Aorta (tissue), 5 donors: ENCODE measurements at regions not wholly inside any gene's neighbourhood (a gene's known extent, or its start where the extent isn't known, plus 50 kb on each side); places are given as distances from the start of the nearest gene placed in this dataset.

Experiments
- ATAC-seq: fragments of 200-7000 bp; cut with Tn5 transposase; one replicate; pipeline ENCODE4 v1.9.1; 2022; ENCODE audit warnings: moderate library complexity; ENCODE audit not compliant: low FRiP score
- DNase-seq, 2 donors: peaks; one replicate each; pipeline ENCODE4 v3.0.0-alpha.2; 2020
- H3K27ac ChIP-seq, 2 donors: one replicate each; pipeline ENCODE4 v1.5.1; 2013; ENCODE audit warnings: low read length in 2 of 2, mild to moderate bottlenecking in 2 of 2, moderate library complexity in 2 of 2, control low read depth in 1 of 2, inconsistent platforms in 1 of 2, low read depth in 1 of 2
- H3K27me3 ChIP-seq, 2 donors: one replicate each; pipeline ENCODE4 v1.6.1; 2013; ENCODE audit warnings: control low read depth in 1 of 2, low read length in 1 of 2, mild to moderate bottlenecking in 1 of 2, moderate library complexity in 1 of 2; ENCODE audit not compliant: insufficient read depth in 2 of 2, control insufficient read depth in 1 of 2
- H3K36me3 ChIP-seq, 2 donors: one replicate each; pipeline ENCODE4 v1.6.1; 2013; ENCODE audit warnings: control low read depth in 1 of 2, low read length in 1 of 2, mild to moderate bottlenecking in 1 of 2; ENCODE audit not compliant: insufficient read depth in 2 of 2, control insufficient read depth in 1 of 2
- H3K4me1 ChIP-seq, 2 donors: one replicate each; pipeline ENCODE4 v1.6.1; 2013; ENCODE audit warnings: low read length in 2 of 2, control low read depth in 1 of 2, mild to moderate bottlenecking in 1 of 2, moderate library complexity in 1 of 2; ENCODE audit not compliant: insufficient read depth in 2 of 2, control insufficient read depth in 1 of 2
- H3K4me3 ChIP-seq, 2 donors: one replicate each; pipeline ENCODE4 v1.5.1; 2013; ENCODE audit warnings: low read length in 2 of 2, control low read depth in 1 of 2, mild to moderate bottlenecking in 1 of 2
- H3K9me3 ChIP-seq: one replicate; pipeline ENCODE4 v1.6.1; 2013; ENCODE audit warnings: mild to moderate bottlenecking, low read length; ENCODE audit not compliant: control insufficient read depth
- whole genome bisulfite sequencing, 2 donors: extraction: QIAGEN DNeasy Blood & Tissue Kit; methylation state at CpG; one replicate each; pipeline ENCODE4 v1.1.7; 2013; 5-methylcytosine and 5-hydroxymethylcytosine counted together
- intact Hi-C, 2 donors: fragments of 100-400 bp; cut with DNase I; formaldehyde crosslinking; loops; one replicate each; pipeline versions ENCODE4 v1.14.2 to v1.15.0; 2022
- donor health status: healthy with polysubstance abuse.
- donor health status: Bipolar disorder and iron deficiency.
- donor health status: DM: no; HTN: no; CAD: no.
- donor health status: DM: no; HTN: no; CAD: no.
- donor health status: DM: yes; HTN: yes; CAD: no.

DNA sequence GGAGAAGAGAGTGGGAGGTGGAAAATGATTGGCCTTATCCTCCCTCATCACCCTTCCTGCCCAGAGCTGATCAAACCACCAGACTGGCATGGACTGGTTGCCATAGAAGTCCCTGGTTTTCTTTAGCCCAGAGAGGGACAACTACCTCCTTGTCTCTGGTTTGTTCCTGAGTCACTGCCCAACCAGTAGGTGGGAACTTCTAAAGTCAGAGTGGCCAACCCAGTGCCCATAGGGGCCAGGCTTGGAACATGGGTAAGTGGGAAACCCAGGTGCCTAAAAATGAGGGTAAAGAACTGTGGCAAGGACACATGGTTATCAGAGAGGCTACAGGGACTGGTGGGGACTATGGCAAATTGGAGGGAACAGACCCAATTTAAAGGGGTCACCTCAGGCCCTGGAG, 63.8 kb downstream of the FAM241B start:
- intact Hi-C loops = no loop called here
- no peak for DNase-seq

DNA sequence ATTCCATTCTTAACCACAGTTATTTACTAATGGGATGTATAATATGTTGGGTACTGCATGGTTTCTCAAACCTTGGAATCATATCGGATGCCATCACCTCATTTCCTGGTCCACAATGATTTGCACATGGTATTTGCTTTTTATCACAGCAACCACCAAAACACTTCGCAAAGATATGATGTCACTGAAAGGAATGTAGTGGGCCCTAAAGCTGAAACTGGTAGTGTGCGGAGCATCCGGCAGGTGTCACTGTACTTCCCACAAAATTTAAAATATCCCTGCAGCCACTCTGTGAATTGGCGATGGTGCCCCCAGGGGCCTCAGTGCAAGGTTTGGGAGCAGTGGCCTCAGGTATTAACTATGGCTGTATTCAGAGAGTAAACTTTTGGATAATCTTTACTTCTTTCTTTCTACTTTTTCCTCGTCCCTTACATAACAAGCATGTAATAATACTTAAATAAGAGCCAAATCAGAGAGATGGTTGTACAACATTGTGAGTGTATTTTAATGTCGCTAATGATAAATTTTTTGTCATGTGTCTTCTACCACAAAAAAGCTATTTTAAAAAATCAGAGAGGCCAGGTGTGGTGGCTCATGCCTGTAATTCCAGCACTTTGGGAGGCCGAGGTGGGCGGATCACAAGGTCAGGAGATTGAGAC, 66.2 kb downstream of the FAM241B start:
- H3K36me3 ChIP-seq = no peaks in the 10 kb centered on the region
- H3K9me3 ChIP-seq = no peaks in the 10 kb centered on the region
- 65 to 66% methylated on average over 9 of the region's 9 CpGs for WGBS, 2 donors
- H3K4me3 ChIP-seq = no peak overlapping the region
- H3K4me1 ChIP-seq = no peaks in the 10 kb centered on the region
- ATAC-seq = peak; percentile 50
- H3K27me3 ChIP-seq = no peaks in the 10 kb centered on the region
- DNase-seq = no peak
- no peak overlapping the region for H3K27ac ChIP-seq
- intact Hi-C loops = no loop called here

More for the DNA sequence above, 63.8 kb downstream of the FAM241B start:
- Histone ChIP-seq H3K27me3 (no peaks in the 10 kb centered on the region), H3K4me3 (no peak overlapping the region), H3K4me1 (no peaks in the 10 kb centered on the region), H3K27ac (no peak overlapping the region), H3K36me3 (no peaks in the 10 kb centered on the region), H3K9me3 (no peaks in the 10 kb centered on the region)
- no peak for ATAC-seq

DNA sequence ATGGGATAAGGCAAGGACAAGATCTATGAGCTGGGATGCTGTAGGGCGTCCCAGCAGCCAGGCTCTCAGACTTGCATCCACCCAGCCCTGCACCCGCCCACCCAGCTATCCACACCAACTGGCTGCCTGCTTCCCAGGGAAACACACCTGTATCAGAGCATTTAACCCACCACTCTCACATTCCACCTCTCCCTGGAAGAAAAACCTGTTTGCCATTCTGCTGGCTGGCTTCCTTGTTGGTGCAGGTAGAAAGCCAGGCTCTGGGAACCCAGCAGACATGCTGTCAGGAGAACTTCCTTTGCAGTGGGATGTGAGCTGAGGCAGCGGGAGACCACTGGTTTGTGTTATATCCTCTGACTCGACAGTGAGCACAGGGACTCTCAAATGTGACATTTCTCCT, 67.0 kb downstream of the FAM241B start:
- DNase-seq (no peak), ATAC-seq (no peak)
- Histone ChIP-seq H3K9me3 (no peaks in the 10 kb centered on the region), H3K4me3 (no peak overlapping the region), H3K27ac (no peak overlapping the region), H3K4me1 (no peaks in the 10 kb centered on the region), H3K36me3 (no peaks in the 10 kb centered on the region), H3K27me3 (no peaks in the 10 kb centered on the region)
- WGBS, 2 donors = 71 to 90% methylated on average over 4 of the region's 4 CpGs
- intact Hi-C loops = no loop called here

DNA sequence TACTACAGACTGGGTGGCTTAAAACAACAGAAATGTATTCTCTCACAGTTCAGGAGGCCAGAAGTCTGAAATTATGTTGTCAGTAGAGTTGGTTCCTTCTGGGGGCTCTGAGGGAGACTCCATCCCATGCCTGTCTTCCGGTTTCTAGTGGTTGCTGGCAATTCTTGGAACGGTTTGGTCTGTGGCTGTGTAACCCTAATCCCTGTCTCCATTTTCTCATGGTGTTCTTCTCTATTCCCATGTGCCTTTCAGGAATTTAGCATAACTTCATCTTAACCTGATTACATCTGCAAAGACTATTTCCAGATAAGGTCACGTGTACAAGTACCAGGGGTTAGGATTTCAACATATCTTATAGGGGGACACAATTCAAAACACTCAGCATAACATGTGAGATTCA, 73.2 kb downstream of the FAM241B start:
- Histone ChIP-seq H3K4me3 (no peak overlapping the region), H3K27ac (no peak overlapping the region), H3K9me3 (no peaks in the 10 kb centered on the region), H3K27me3 (no peaks in the 10 kb centered on the region), H3K36me3 (no peaks in the 10 kb centered on the region), H3K4me1 (no peaks in the 10 kb centered on the region)
- DNase-seq (no peak), ATAC-seq (no peak)
- intact Hi-C loops = no loop called here
- WGBS, 2 donors = 53 to 66% methylated on average over 3 of the region's 3 CpGs

DNA sequence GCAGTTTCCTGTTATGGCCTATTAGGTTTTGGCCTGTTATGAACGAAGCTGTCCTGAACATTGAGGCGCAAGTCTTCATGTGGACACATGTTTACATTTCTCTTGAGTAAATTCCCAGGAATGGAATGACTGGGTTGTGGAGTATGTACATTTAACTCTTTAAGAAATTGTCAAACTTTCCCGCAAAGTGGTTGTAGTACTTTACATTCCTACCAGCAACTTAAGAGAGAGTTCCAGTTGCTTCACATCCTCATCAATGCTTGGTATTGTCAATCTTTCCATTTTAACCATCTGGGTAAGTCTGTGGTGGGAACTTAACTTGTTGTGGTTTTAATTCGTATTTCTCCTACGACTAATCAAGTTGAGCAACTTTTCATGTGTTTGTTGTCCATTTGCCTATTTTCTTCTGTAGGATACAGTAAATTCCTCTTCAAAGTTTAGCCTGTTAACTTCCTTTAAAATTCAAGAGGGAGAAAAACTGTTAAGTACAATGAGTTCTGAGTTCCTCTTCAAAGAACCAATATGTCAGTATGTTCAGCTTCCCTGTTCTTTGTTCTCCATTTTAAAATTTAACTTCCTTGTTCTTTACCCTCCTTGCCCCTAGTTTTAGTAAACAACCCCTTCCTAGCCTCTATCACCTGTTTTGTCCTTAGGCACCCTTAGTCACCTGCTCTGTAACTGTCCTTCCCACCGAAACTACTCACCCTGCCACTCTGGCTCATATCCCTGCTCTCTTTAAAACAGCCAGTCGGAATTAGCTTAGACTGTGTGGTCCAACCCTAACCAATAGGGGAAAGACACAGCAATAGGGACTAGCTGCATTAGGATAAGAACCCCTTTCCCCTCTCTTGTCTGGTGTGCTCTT, 74.0 kb downstream of the FAM241B start:
- Histone ChIP-seq H3K4me1 (no peaks in the 10 kb centered on the region), H3K9me3 (peaks cover 2% of the 10 kb centered on the region), H3K27me3 (no peaks in the 10 kb centered on the region), H3K4me3 (no peak overlapping the region), H3K27ac (no peak overlapping the region), H3K36me3 (no peaks in the 10 kb centered on the region)
- intact Hi-C loops = no loop called here
- 76 to 78% methylated on average over 7 of the region's 7 CpGs for WGBS, 2 donors
- ATAC-seq = no peak
- no peak for DNase-seq

DNA sequence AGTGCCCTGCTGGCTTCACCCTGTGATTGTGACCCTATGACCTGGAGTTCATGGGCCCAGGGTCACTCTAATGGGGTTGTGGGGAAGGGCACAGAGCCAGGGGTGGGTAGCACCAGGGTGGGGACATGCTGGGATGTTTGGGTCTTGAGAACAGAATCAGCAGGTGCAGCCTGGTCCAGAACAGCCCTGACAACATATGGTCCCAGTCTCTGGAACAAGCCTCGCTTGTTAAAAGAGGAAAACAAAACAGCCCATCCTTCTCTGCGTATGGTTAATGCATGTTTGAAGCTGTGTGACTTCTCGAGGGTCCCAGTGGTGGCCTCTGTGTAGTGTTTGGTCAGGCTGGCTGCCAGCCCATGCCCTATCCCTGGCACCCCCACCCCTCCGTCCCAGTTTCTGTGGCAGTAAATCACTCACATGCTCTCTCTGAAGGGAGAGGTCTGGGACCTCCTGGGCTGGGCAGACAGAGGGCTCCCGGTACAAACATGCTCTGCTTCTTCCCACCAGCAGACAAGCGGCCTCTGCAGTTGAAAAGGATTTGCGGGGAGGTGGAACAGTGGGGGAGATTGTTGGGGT, 79.4 kb downstream of the FAM241B start:
- Histone ChIP-seq H3K4me3 (no peak overlapping the region), H3K27ac (no peak overlapping the region), H3K36me3 (no peaks in the 10 kb centered on the region), H3K4me1 (no peaks in the 10 kb centered on the region), H3K9me3 (peaks cover 2% of the 10 kb centered on the region), H3K27me3 (no peaks in the 10 kb centered on the region)
- no peak for ATAC-seq
- intact Hi-C loops = no loop called here
- no peak for DNase-seq
- 81 to 86% methylated on average over 7 of the region's 7 CpGs for WGBS, 2 donors

DNA sequence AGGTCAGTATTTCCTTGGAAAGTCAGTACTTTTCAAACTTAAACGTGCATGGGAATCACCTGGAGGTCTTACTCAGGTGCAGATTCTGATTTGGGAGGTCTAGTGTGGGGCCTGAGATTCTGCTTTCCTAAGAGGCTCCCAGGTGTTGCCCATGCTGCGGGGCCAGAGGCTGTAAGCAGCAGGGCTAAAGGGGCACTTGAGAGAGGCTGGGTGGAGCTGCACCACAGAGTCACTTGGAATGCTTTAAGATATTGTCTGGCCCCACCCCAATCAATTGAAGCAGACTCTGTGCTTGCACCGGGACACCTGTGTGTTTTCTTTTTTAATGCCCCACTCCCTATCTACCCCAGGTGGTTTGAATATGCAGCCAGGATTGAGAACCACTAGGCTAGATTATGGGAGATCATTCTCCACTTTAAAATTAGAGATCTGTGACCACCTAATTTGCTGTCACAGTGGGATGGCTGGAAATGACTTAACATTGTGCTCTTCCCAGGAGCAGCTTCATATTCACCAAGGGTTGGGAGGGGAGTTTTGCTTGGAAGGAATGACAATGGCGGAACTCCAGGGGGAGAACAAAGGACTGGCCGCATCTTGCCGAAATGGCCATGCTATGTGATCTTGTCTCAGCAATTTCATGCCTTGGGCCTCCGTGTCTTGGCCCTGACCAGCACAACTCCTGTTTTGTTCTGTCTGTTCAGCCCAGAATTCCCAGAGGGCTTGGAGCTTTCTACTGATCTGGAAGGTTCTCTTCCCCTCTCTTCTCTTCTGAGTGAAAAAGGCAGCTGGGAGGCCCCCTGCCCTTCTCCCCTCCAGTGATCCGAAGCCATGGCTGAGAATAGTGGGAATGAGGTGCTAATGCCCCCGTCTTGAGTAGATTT, 80.2 kb downstream of the FAM241B start:
- Histone ChIP-seq H3K27me3 (no peaks in the 10 kb centered on the region), H3K9me3 (peaks cover 2% of the 10 kb centered on the region), H3K27ac (no peak overlapping the region), H3K4me1 (no peaks in the 10 kb centered on the region), H3K36me3 (no peaks in the 10 kb centered on the region), H3K4me3 (no peak overlapping the region)
- ATAC-seq (peak; percentile 57), DNase-seq (no peak)
- intact Hi-C loops = loop anchor here in 1 of 2 donors (10.0 kb wide), 1 partner anchor 205 kb away; no protein-coding TSS in a partner anchor
- WGBS, 2 donors = 91 to 93% methylated on average over 9 of the region's 9 CpGs

DNA sequence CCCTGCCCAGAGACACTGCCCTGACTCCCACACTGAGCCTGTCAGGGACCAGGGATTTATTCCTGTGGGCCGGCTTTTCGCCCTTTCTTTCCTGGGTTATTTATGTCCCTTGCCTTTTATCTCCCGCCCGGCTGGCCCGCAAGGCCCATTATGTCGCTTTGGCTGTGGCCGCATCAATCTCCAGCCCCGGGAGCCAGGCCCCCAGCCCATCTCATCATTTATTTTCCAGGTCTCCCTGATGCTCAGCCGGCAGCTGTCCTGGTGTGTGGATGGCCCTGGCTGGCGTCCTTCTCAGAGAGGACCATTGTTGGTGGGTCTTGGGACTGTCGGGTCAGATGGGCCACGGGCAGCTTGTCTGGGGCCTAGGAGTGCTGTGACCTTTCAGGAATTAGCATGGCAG, 82.3 kb downstream of the FAM241B start:
- DNase-seq = peak in 1 of 2 donors; percentile 72
- no peak overlapping the region for H3K27ac ChIP-seq
- no peaks in the 10 kb centered on the region for H3K4me1 ChIP-seq
- intact Hi-C loops = loop anchor here in 1 of 2 donors (10.0 kb wide), 1 partner anchor 202 kb away; no protein-coding TSS in a partner anchor
- no peak overlapping the region for H3K4me3 ChIP-seq
- no peaks in the 10 kb centered on the region for H3K27me3 ChIP-seq
- ATAC-seq = no peak
- H3K36me3 ChIP-seq = no peaks in the 10 kb centered on the region
- peaks cover 2% of the 10 kb centered on the region for H3K9me3 ChIP-seq
- 86 to 93% methylated on average over 12 of the region's 12 CpGs for WGBS, 2 donors
